Trophoblast cell (in vitro differentiated cells and primary cell): ENCODE measurements at regions not wholly inside any gene's neighbourhood (a gene's known extent, or its start where the extent isn't known, plus 50 kb on each side); places are given as distances from the start of the nearest gene placed in this dataset.
A peak's percentile ranks its signal among the peaks of the same experiment; 100 is the strongest.

Source experiments
- DNase-seq, 2 donors: peaks; one replicate each; pipeline ENCODE4 v3.0.0-alpha.2; 2016
- H2AFZ ChIP-seq: 2 replicates; pipeline ENCODE4 v1.6.1; 2013; ENCODE audit warnings: low read length, moderate library complexity, mild to moderate bottlenecking; ENCODE audit not compliant: insufficient read depth, poor library complexity
- H2AK5ac ChIP-seq: 2 replicates; pipeline ENCODE4 v1.6.1; 2013; ENCODE audit warnings: mild to moderate bottlenecking, low read length
- H2BK120ac ChIP-seq: 2 replicates; pipeline ENCODE4 v1.6.1; 2013; ENCODE audit warnings: low read length, mild to moderate bottlenecking, moderate library complexity; ENCODE audit not compliant: insufficient read depth, poor library complexity
- H2BK12ac ChIP-seq: 2 replicates; pipeline ENCODE4 v1.6.1; 2013; ENCODE audit warnings: mild to moderate bottlenecking, low read length, moderate library complexity
- H2BK5ac ChIP-seq: 2 replicates; pipeline ENCODE4 v1.6.1; 2013; ENCODE audit warnings: low read length, low read depth, moderate library complexity, mild to moderate bottlenecking; ENCODE audit not compliant: poor library complexity
- H3K14ac ChIP-seq: 2 replicates; pipeline ENCODE4 v1.6.1; 2013; ENCODE audit warnings: mild to moderate bottlenecking, low read length
- H3K18ac ChIP-seq: 2 replicates; pipeline ENCODE4 v1.6.1; 2013; ENCODE audit warnings: mild to moderate bottlenecking, low read length
- H3K23ac ChIP-seq: 2 replicates; pipeline ENCODE4 v1.6.1; 2013; ENCODE audit warnings: low read length
- H3K27ac ChIP-seq: 2 replicates; pipeline ENCODE4 v1.5.1; 2013; ENCODE audit warnings: low read depth, mild to moderate bottlenecking, inconsistent platforms, low read length, moderate library complexity
- H3K27me3 ChIP-seq: 2 replicates; pipeline ENCODE4 v1.6.1; 2013; ENCODE audit warnings: inconsistent platforms, mild to moderate bottlenecking, low read length, moderate library complexity; ENCODE audit not compliant: insufficient read depth
- H3K36me3 ChIP-seq, 2 experiments: 1 replicate in 1 of 2; 2 replicates in 1 of 2; pipeline ENCODE4 v1.6.1; 2013; ENCODE audit warnings: low read length in 2 of 2, mild to moderate bottlenecking in 2 of 2, moderate library complexity in 1 of 2; ENCODE audit not compliant: insufficient read depth in 2 of 2, control insufficient read depth in 1 of 2
- H3K4ac ChIP-seq: 2 replicates; pipeline ENCODE4 v1.6.1; 2013; ENCODE audit warnings: low read depth, mild to moderate bottlenecking, low read length, moderate library complexity
- H3K4me1 ChIP-seq, 2 experiments: 1 replicate in 1 of 2; 2 replicates in 1 of 2; pipeline ENCODE4 v1.6.1; 2013; ENCODE audit warnings: low read length in 2 of 2, mild to moderate bottlenecking in 2 of 2, moderate library complexity in 1 of 2; ENCODE audit not compliant: insufficient read depth in 2 of 2, control insufficient read depth in 1 of 2
- H3K4me2 ChIP-seq: 2 replicates; pipeline ENCODE4 v1.6.1; 2013; ENCODE audit warnings: inconsistent platforms, mild to moderate bottlenecking, low read length, moderate library complexity
- H3K4me3 ChIP-seq: 2 replicates; pipeline ENCODE4 v1.5.1; 2013; ENCODE audit warnings: mild to moderate bottlenecking, low read depth, low read length, inconsistent platforms
- H3K79me1 ChIP-seq: one replicate; pipeline ENCODE4 v1.6.1; 2013; ENCODE audit warnings: low read length
- H3K79me2 ChIP-seq: 2 replicates; pipeline ENCODE4 v1.6.1; 2013; ENCODE audit warnings: low read length, mild to moderate bottlenecking; ENCODE audit not compliant: control insufficient read depth, insufficient read depth, poor library complexity
- H3K9ac ChIP-seq: 2 replicates; pipeline ENCODE4 v1.6.1; 2013; ENCODE audit warnings: mild to moderate bottlenecking, low read length
- H3K9me3 ChIP-seq: 2 replicates; pipeline ENCODE4 v1.6.1; 2013; ENCODE audit warnings: low read depth, mild to moderate bottlenecking, control low read depth, inconsistent platforms, low read length; ENCODE audit not compliant: insufficient read depth
- H4K12ac ChIP-seq: 2 replicates; pipeline ENCODE4 v1.6.1; 2013; ENCODE audit warnings: low read depth, mild to moderate bottlenecking, low read length, moderate library complexity
- H4K8ac ChIP-seq: 2 replicates; pipeline ENCODE4 v1.6.1; 2013; ENCODE audit warnings: low read depth, mild to moderate bottlenecking, low read length, moderate library complexity
- H4K91ac ChIP-seq: one replicate; pipeline ENCODE4 v1.6.1; 2013; ENCODE audit warnings: low read depth, mild to moderate bottlenecking, low read length, moderate library complexity
- WGBS: extraction: QIAGEN DNeasy Blood & Tissue Kit; methylation state at CpG from one replicate; pipeline ENCODE4 v1.1.7; 2013; ENCODE audit warnings: missing lambda C conversion rate; ENCODE audit not compliant: insufficient read length, insufficient coverage; ENCODE audit errors: extremely low coverage; 5-methylcytosine and 5-hydroxymethylcytosine counted together

DNA sequence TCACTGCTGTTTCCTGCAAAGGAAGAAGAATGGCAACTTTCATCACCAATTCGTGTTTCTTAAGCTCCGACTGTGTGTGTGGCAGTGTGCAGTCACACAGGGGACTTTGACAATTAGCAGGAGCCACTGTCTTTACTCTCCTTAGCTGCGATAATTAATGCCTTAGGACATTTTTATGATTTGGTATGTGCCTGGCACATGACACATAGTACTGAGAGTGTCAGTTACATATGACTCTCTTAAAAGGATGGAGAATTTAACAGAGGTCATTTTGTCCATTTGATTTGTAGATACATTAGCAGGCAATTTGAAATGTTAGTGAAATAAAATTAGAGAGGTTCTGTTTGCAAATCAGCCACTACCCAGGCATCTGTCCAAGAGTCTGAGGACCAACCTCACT lies 128.9 kb upstream of the VEPH1 start:
- peak in 1 of 2 donors; percentile 19 for DNase-seq
- H3K4me3 ChIP-seq: no peak overlapping the region
- no peak overlapping the region for H2BK5ac ChIP-seq
- H4K12ac ChIP-seq: no peak overlapping the region
- H3K4me1 ChIP-seq: no peaks in the 10 kb centered on the region
- no peak overlapping the region for H3K23ac ChIP-seq
- no peak overlapping the region for H3K18ac ChIP-seq
- H3K36me3 ChIP-seq: no peaks in the 10 kb centered on the region
- H3K79me2 ChIP-seq: no peaks in the 10 kb centered on the region
- no peak overlapping the region for H2BK120ac ChIP-seq
- H3K14ac ChIP-seq: no peak overlapping the region
- no peak overlapping the region for H2AK5ac ChIP-seq
- peaks cover 4% of the 10 kb centered on the region for H3K9me3 ChIP-seq
- H3K27ac ChIP-seq: no peak overlapping the region
- H4K8ac ChIP-seq: no peak overlapping the region
- H2AFZ ChIP-seq: no peak overlapping the region
- no CpG with 5 or more reads among the region's 3 CpGs for WGBS
- no peaks in the 10 kb centered on the region for H3K79me1 ChIP-seq
- H2BK12ac ChIP-seq: no peak overlapping the region
- H3K4me2 ChIP-seq: no peak overlapping the region
- H3K9ac ChIP-seq: no peak overlapping the region
- no peak overlapping the region for H3K4ac ChIP-seq
- H4K91ac ChIP-seq: no peak overlapping the region
- H3K27me3 ChIP-seq: no peaks in the 10 kb centered on the region

DNA sequence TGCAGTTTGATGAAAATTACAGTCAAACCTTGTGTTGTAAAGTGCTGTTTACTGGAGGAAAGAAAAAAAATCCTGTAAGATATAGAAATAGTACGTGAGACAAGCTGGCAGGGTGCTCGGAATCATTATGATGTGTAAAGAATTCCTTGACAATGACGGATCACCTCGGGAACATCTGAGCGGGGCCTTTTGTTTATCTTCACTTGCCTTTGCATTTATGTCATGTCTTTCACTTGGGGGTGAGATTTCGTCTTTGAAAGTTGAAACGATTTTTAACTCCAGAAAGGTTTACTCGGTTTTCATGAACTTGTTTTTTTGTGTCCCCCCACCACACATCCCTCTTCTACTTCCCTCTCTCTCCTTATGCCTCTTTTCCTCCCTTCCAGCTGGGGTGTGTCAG lies 128.3 kb upstream of the VEPH1 start:
- no peak overlapping the region for H4K12ac ChIP-seq
- no peak overlapping the region for H3K14ac ChIP-seq
- H2BK5ac ChIP-seq: no peak overlapping the region
- H2AK5ac ChIP-seq: no peak overlapping the region
- H3K9ac ChIP-seq: no peak overlapping the region
- H3K4me1 ChIP-seq: no peaks in the 10 kb centered on the region
- no peaks in the 10 kb centered on the region for H3K36me3 ChIP-seq
- no peaks in the 10 kb centered on the region for H3K79me2 ChIP-seq
- peaks cover 4% of the 10 kb centered on the region for H3K9me3 ChIP-seq
- WGBS: no CpG with 5 or more reads among the region's 8 CpGs
- H3K4ac ChIP-seq: no peak overlapping the region
- DNase-seq: peak; percentile 70 to 78
- H2BK120ac ChIP-seq: no peak overlapping the region
- no peak overlapping the region for H3K27ac ChIP-seq
- H3K27me3 ChIP-seq: no peaks in the 10 kb centered on the region
- H2AFZ ChIP-seq: no peak overlapping the region
- no peak overlapping the region for H3K23ac ChIP-seq
- no peak overlapping the region for H3K4me3 ChIP-seq
- H2BK12ac ChIP-seq: no peak overlapping the region
- H3K79me1 ChIP-seq: no peaks in the 10 kb centered on the region
- no peak overlapping the region for H4K8ac ChIP-seq
- H3K18ac ChIP-seq: no peak overlapping the region
- no peak overlapping the region for H4K91ac ChIP-seq
- H3K4me2 ChIP-seq: no peak overlapping the region

DNA sequence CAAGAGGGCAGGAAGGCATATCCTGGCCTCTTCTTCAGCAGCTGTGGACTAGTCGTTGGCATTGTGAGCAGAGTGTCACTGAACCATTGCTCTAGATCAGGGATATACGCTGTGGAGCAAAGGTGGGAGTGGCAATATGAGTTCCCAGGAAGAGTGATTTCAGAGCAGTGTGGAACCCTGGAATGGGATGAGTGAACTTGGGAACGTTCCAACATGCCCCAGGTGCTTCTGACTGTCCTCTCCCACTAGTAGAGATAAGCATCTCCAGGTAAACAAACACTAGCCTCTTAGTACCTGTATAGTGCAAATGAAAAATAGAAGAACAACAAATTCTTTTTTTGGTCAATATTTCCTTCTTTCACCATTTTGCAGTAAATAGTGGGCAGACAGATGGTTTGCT lies 123.6 kb upstream of the VEPH1 start:
- Histone ChIP-seq H2AFZ (no peak overlapping the region), H2BK12ac (no peak overlapping the region), H4K12ac (no peak overlapping the region), H3K18ac (no peak overlapping the region), H3K27ac (no peak overlapping the region), H3K4me2 (no peak overlapping the region), H2BK5ac (no peak overlapping the region), H4K8ac (no peak overlapping the region), H3K4ac (no peak overlapping the region), H3K4me3 (no peak overlapping the region), H3K79me2 (no peaks in the 10 kb centered on the region), H3K4me1 (no peaks in the 10 kb centered on the region), H3K36me3 (no peaks in the 10 kb centered on the region), H3K27me3 (no peaks in the 10 kb centered on the region), H2BK120ac (no peak overlapping the region), H3K79me1 (no peaks in the 10 kb centered on the region), H4K91ac (no peak overlapping the region), H2AK5ac (no peak overlapping the region), H3K9me3 (peaks cover 4% of the 10 kb centered on the region), H3K14ac (no peak overlapping the region), H3K23ac (no peak overlapping the region), H3K9ac (peak overlapping the region; percentile 44)
- no CpG with 5 or more reads among the region's 3 CpGs for WGBS
- DNase-seq: peak in 1 of 2 donors; percentile 13

DNA sequence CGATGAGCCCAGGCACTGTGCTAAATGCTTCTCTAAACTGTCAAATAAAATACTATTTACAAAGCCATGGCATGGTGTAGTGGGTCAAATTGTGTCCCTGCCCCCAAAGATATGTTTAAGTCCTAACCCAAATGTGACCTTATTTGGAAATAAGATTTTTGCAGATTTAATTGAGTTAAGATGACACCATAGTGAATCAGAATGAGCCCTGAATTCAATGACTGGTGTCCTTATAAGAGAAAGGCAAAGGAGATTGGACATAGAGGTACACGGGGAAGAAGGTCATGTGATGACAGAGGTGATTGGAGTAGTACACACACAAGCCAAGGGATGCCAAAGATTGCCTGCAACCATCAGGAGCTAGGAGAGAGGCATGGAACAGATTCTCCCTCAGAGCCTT lies 121.6 kb upstream of the VEPH1 start:
- Histone ChIP-seq H2AK5ac (no peak overlapping the region), H2BK12ac (no peak overlapping the region), H4K12ac (no peak overlapping the region), H2BK120ac (no peak overlapping the region), H3K9ac (no peak overlapping the region), H3K79me2 (no peaks in the 10 kb centered on the region), H3K9me3 (peaks cover 1% of the 10 kb centered on the region), H3K4me2 (no peak overlapping the region), H3K4me1 (no peaks in the 10 kb centered on the region), H3K27ac (no peak overlapping the region), H4K8ac (no peak overlapping the region), H2AFZ (no peak overlapping the region), H4K91ac (no peak overlapping the region), H3K36me3 (no peaks in the 10 kb centered on the region), H3K4me3 (no peak overlapping the region), H3K4ac (no peak overlapping the region), H3K27me3 (no peaks in the 10 kb centered on the region), H3K79me1 (no peaks in the 10 kb centered on the region), H3K23ac (no peak overlapping the region), H2BK5ac (no peak overlapping the region), H3K14ac (no peak overlapping the region), H3K18ac (no peak overlapping the region)
- no CpG with 5 or more reads among the region's 2 CpGs for WGBS
- no peak for DNase-seq
